ENCODE measurements at regions not wholly inside any gene's neighbourhood (a gene's known extent, or its start where the extent isn't known, plus 50 kb on each side); places are given as distances from the start of the nearest gene placed in this dataset.

- no peak overlapping the region for H3K27ac ChIP-seq (ENCODE audit: low read length)
- no peak overlapping the region for H3K9ac ChIP-seq (ENCODE audit: low read length)
- no peaks in the 10 kb centered on the region for H3K9me3 ChIP-seq (replicated peaks; ENCODE audit: insufficient read depth, low read length)
- H3K27me3 ChIP-seq (replicated peaks; ENCODE audit: insufficient read depth, low read length) = no peaks in the 10 kb centered on the region
- no peak for DNase-seq
- TF ChIP-seq EZH2phosphoT487 (IDR thresholded peaks at IDR 0.05; ENCODE audit: low read length) = no peak
- no peak for TF ChIP-seq EZH2 (optimal IDR thresholded peaks at IDR 0.05; ENCODE audit: low read depth, low read length)
- no peak for TF ChIP-seq CTCF (IDR thresholded peaks at IDR 0.05; ENCODE audit: low read length)
- no peaks in the 10 kb centered on the region for H3K36me3 ChIP-seq (replicated peaks; ENCODE audit: insufficient read depth, low read length)
- H3K4me1 ChIP-seq (ENCODE audit: low read length) = no peaks in the 10 kb centered on the region
- no peak overlapping the region for H3K4me3 ChIP-seq (ENCODE audit: low read length)
- no peaks in the 10 kb centered on the region for H3K9me2 ChIP-seq (replicated peaks; ENCODE audit: insufficient read depth, low read length)
- no peaks in the 10 kb centered on the region for H3F3A ChIP-seq (ENCODE audit: insufficient read depth, low read length)
- no peak overlapping the region for H2AFZ ChIP-seq (ENCODE audit: low read length)
- H3K4me2 ChIP-seq (ENCODE audit: low read depth, low read length) = no peak overlapping the region
- H3K79me2 ChIP-seq (ENCODE audit: low read length) = no peaks in the 10 kb centered on the region
- H4K20me1 ChIP-seq (ENCODE audit: insufficient read depth, low read length) = no peaks in the 10 kb centered on the region
Measured at GRCh38 chr6:14739827-14740226, 506.0 kb upstream of the JARID2 start.

DNA sequence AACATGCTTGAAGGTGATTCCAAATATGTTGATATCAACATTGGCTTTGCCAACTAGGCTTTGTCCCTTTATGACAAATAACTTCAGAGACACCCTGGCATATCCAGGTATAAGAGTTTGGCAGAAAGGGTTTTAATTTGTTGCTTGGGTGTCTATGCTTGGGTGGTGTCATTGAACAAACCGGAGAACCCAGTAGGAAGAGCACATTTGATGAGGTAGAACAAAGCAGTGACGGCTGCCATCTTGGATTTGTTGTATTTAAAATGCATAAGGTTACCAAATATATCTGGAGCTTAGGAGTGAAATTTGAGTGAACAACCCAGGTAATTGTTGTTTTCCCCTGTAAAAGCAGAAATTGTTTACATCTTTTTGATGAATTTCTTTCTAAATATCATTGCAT, 503.7 kb upstream of the JARID2 start:
- no peak for DNase-seq
- no peak overlapping the region for H3K4me2 ChIP-seq (ENCODE audit: low read depth, low read length)
- H2AFZ ChIP-seq (ENCODE audit: low read length) = no peak overlapping the region
- no peaks in the 10 kb centered on the region for H3K36me3 ChIP-seq (replicated peaks; ENCODE audit: insufficient read depth, low read length)
- no peaks in the 10 kb centered on the region for H3K79me2 ChIP-seq (ENCODE audit: low read length)
- no peaks in the 10 kb centered on the region for H3F3A ChIP-seq (ENCODE audit: insufficient read depth, low read length)
- no peak overlapping the region for H3K9ac ChIP-seq (ENCODE audit: low read length)
- no peaks in the 10 kb centered on the region for H3K4me1 ChIP-seq (ENCODE audit: low read length)
- H4K20me1 ChIP-seq (ENCODE audit: insufficient read depth, low read length) = no peaks in the 10 kb centered on the region
- H3K4me3 ChIP-seq (ENCODE audit: low read length) = no peak overlapping the region
- no peaks in the 10 kb centered on the region for H3K9me2 ChIP-seq (replicated peaks; ENCODE audit: insufficient read depth, low read length)
- H3K27me3 ChIP-seq (replicated peaks; ENCODE audit: insufficient read depth, low read length) = no peaks in the 10 kb centered on the region
- no peak for TF ChIP-seq CTCF (IDR thresholded peaks at IDR 0.05; ENCODE audit: low read length)
- no peak for TF ChIP-seq EZH2 (optimal IDR thresholded peaks at IDR 0.05; ENCODE audit: low read depth, low read length)
- TF ChIP-seq EZH2phosphoT487 (IDR thresholded peaks at IDR 0.05; ENCODE audit: low read length) = no peak
- H3K27ac ChIP-seq (ENCODE audit: low read length) = no peak overlapping the region
- H3K9me3 ChIP-seq (replicated peaks; ENCODE audit: insufficient read depth, low read length) = no peaks in the 10 kb centered on the region

- Histone ChIP-seq H3K27me3 (replicated peaks; ENCODE audit: insufficient read depth, low read length) (no peaks in the 10 kb centered on the region), H3K9me3 (replicated peaks; ENCODE audit: insufficient read depth, low read length) (no peaks in the 10 kb centered on the region), H3K4me3 (ENCODE audit: low read length) (no peak overlapping the region), H3K4me2 (ENCODE audit: low read depth, low read length) (no peak overlapping the region), H3K4me1 (ENCODE audit: low read length) (no peaks in the 10 kb centered on the region), H3K27ac (ENCODE audit: low read length) (no peak overlapping the region), H2AFZ (ENCODE audit: low read length) (no peak overlapping the region), H3F3A (ENCODE audit: insufficient read depth, low read length) (no peaks in the 10 kb centered on the region), H3K79me2 (ENCODE audit: low read length) (no peaks in the 10 kb centered on the region), H4K20me1 (ENCODE audit: insufficient read depth, low read length) (no peaks in the 10 kb centered on the region), H3K36me3 (replicated peaks; ENCODE audit: insufficient read depth, low read length) (no peaks in the 10 kb centered on the region), H3K9me2 (replicated peaks; ENCODE audit: insufficient read depth, low read length) (no peaks in the 10 kb centered on the region), H3K9ac (ENCODE audit: low read length) (no peak overlapping the region)
- DNase-seq = no peak
- TF ChIP-seq CTCF (IDR thresholded peaks at IDR 0.05; ENCODE audit: low read length) (no peak), EZH2phosphoT487 (IDR thresholded peaks at IDR 0.05; ENCODE audit: low read length) (no peak), EZH2 (optimal IDR thresholded peaks at IDR 0.05; ENCODE audit: low read depth, low read length) (no peak)
Measured at GRCh38 chr6:14742680-14743079, 503.2 kb upstream of the JARID2 start.

All from MM.1S (cell line).